ENCODE measurements at regions not wholly inside any gene's neighbourhood (a gene's known extent, or its start where the extent isn't known, plus 50 kb on each side); places are given as distances from the start of the nearest gene placed in this dataset.
A peak's percentile ranks its signal among the peaks of the same experiment; 100 is the strongest.

DNA sequence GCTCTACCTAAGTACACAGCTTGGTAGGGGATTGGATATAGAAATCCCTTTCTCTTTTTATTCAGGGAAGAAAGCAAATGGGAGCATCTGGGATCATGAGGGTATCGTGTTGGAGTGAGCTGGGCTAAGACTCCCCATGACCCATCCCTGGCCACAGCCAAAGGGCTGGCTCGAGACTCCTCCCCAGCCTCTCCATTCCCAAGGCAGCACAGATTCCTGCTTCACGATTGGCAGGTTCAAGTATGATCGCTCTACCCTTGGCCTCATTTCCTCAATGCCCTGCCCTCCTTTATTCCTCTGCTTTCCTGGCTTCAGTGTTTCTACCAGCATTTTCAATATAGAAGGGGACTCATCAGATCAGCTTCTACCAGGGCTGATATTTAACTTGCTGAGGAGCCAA, 89.7 kb downstream of the ATP1A1 start:
- no peak for FAIRE-seq
- no peak overlapping the region for H3K4me3 ChIP-seq (ENCODE audit: extremely low read depth in 1 of 4, insufficient read depth in 2 of 4, low read depth in 3 of 4, low read length in 4 of 4)
- no peak overlapping the region for H3K9ac ChIP-seq (replicated peaks in 1 of 4; ENCODE audit: extremely low read depth in 1 of 4, low read depth in 3 of 4, low read length in 3 of 4)
- H3K79me2 ChIP-seq (ENCODE audit: control insufficient read depth in 1 of 2, insufficient read depth in 2 of 2, low read length in 2 of 2) = no peaks in the 10 kb centered on the region
- H3K56ac ChIP-seq (replicated peaks; ENCODE audit: insufficient read length, low read depth, low read length) = no peak overlapping the region
- no peak overlapping the region for H2AK5ac ChIP-seq (ENCODE audit: low read depth, low read length)
- H4K20me1 ChIP-seq (replicated peaks in 1 of 2; ENCODE audit: control insufficient read depth in 1 of 2, insufficient read depth in 2 of 2, low read length in 2 of 2) = no peaks in the 10 kb centered on the region
- no peaks in the 10 kb centered on the region for H3K9me3 ChIP-seq (ENCODE audit: insufficient read depth in 2 of 2, low read depth in 1 of 2, low read length in 1 of 2)
- H3K4me2 ChIP-seq (ENCODE audit: insufficient read depth in 1 of 2, low read depth in 2 of 2, low read length in 2 of 2) = no peak overlapping the region
- no peak overlapping the region for H3K14ac ChIP-seq (ENCODE audit: insufficient read length)
- DNase-seq (ENCODE audit: low read depth in 1 of 2, low spot score in 2 of 2) = no peak
- no peak overlapping the region for H2BK5ac ChIP-seq (ENCODE audit: low read depth, low read length)
- H2AFZ ChIP-seq (ENCODE audit: low read length) = peak overlapping the region; percentile 9; the same call in 1 of the 2 replicates
- no peak overlapping the region for H3K4ac ChIP-seq (replicated peaks; ENCODE audit: insufficient read length, low read depth, low read length)
- no peak overlapping the region for H3K23ac ChIP-seq (ENCODE audit: insufficient read length)
- no peak overlapping the region for H2BK15ac ChIP-seq (ENCODE audit: low read length)
- WGBS, 2 experiments (ENCODE audit: extremely low coverage in 1 of 2, insufficient coverage in 1 of 2, insufficient read length in 1 of 2, insufficient replicate concordance in 2 of 2, low coverage in 1 of 2, low lambda C conversion rate in 2 of 2, missing lambda C conversion rate in 1 of 2) = 81% methylated on average over 4 of the region's 4 CpGs; no CpG with 5 or more reads in 1 of the 2 experiments
- no peaks in the 10 kb centered on the region for H3K27me3 ChIP-seq (replicated peaks in 1 of 4; ENCODE audit: control insufficient read depth in 3 of 4, extremely low read depth in 1 of 4, insufficient read depth in 3 of 4, low read length in 3 of 4)
- POLR2A ChIA-PET (ENCODE audit: partially characterized antibody) = interaction anchor here (0.6 kb wide), 1 partner anchor 32 kb away, joined by 3 read pairs; no protein-coding TSS in a partner anchor
- no peak overlapping the region for H4K91ac ChIP-seq (replicated peaks; ENCODE audit: insufficient read length, low read length)
- no peaks in the 10 kb centered on the region for H3K36me3 ChIP-seq (ENCODE audit: control insufficient read depth in 2 of 4, insufficient read depth in 4 of 4, low read length in 3 of 4)
- H3K4me1 ChIP-seq (replicated peaks in 1 of 4; ENCODE audit: control insufficient read depth in 3 of 4, insufficient read depth in 4 of 4, low read length in 3 of 4) = no peaks in the 10 kb centered on the region; a peak in 2 of 7 replicates
- no peak overlapping the region for H4K5ac ChIP-seq (ENCODE audit: insufficient read length, low read depth, low read length)
- H3K23me2 ChIP-seq (ENCODE audit: low read depth, low read length) = peaks cover 3% of the 10 kb centered on the region; the same call in 1 of the 2 replicates
- H3K27ac ChIP-seq (ENCODE audit: low read depth, low read length) = no peak overlapping the region
- TF ChIP-seq, protein P1, sequence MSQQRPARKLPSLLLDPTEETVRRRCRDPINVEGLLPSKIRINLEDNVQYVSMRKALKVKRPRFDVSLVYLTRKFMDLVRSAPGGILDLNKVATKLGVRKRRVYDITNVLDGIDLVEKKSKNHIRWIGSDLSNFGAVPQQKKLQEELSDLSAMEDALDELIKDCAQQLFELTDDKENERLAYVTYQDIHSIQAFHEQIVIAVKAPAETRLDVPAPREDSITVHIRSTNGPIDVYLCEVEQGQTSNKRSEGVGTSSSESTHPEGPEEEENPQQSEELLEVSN (IDR thresholded peaks at IDR 0.05) = no peak
- TF ChIP-seq HDAC6 (IDR thresholded peaks at IDR 0.05; ENCODE audit: low read depth, low read length) (no peak), RNF2 (IDR thresholded peaks at IDR 0.05; ENCODE audit: borderline replicate concordance, low read depth, low read length, missing control alignments, poor library complexity, severe bottlenecking) (no peak), YY1 (IDR thresholded peaks at IDR 0.05; ENCODE audit: low read depth, low read length) (no peak), CHD2 (IDR thresholded peaks at IDR 0.05; ENCODE audit: low read length) (no peak), SIN3A (conservative IDR thresholded peaks at IDR 0.05 in 1 of 2, IDR thresholded peaks at IDR 0.05 in 1 of 2; ENCODE audit: low read depth in 1 of 2, low read length in 2 of 2) (no peak), FOSL1 (IDR thresholded peaks at IDR 0.05; ENCODE audit: insufficient read depth, low read depth, low read length) (no peak), BACH1 (IDR thresholded peaks at IDR 0.05; ENCODE audit: low read length) (no peak), JUND (IDR thresholded peaks at IDR 0.05; ENCODE audit: low read length) (no peak), CBX5 (IDR thresholded peaks at IDR 0.05; ENCODE audit: low read depth, low read length) (no peak), SAP30 (IDR thresholded peaks at IDR 0.05; ENCODE audit: insufficient read depth, insufficient replicate concordance, low read length) (no peak), SP2 (IDR thresholded peaks at IDR 0.05; ENCODE audit: low read length) (no peak)
- CTCF ChIA-PET (ENCODE audit: partially characterized antibody) = interaction anchor here (0.6 to 2.6 kb wide), 6 partner anchors 14 to 324 kb away, joined by 3 to 11 read pairs (median 3); no protein-coding TSS in a partner anchor
- no peak overlapping the region for H2BK120ac ChIP-seq (replicated peaks; ENCODE audit: low read depth, low read length)
- H2BK20ac ChIP-seq (ENCODE audit: low read length) = no peak overlapping the region
- H3K79me1 ChIP-seq (ENCODE audit: low read depth, low read length) = no peaks in the 10 kb centered on the region
- no peak overlapping the region for H2BK12ac ChIP-seq (ENCODE audit: low read depth, low read length)
- H4K8ac ChIP-seq (ENCODE audit: extremely low read depth, insufficient read depth, low read length) = no peak overlapping the region
- H3K18ac ChIP-seq (ENCODE audit: extremely low read depth, low read length) = no peak overlapping the region
